Mammary epithelial cell (primary cell): ENCODE measurements at regions not wholly inside any gene's neighbourhood (a gene's known extent, or its start where the extent isn't known, plus 50 kb on each side); places are given as distances from the start of the nearest gene placed in this dataset.

Source experiments
- CTCF ChIP-seq, 2 donors: IDR thresholded peaks in 1 of 2; conservative IDR thresholded peaks in 1 of 2; 2 replicates each; pipeline ENCODE4 v1.5.1; 2011 to 2012; ENCODE audit warnings: inconsistent platforms in 2 of 2, low read length in 2 of 2, mild to moderate bottlenecking in 2 of 2, control low read depth in 1 of 2, low read depth in 1 of 2; ENCODE audit not compliant: insufficient read depth in 1 of 2; ENCODE audit errors: extremely low read depth in 1 of 2
- EZH2 ChIP-seq: IDR thresholded peaks from 2 replicates; pipeline ENCODE4 v1.6.1; 2012; ENCODE audit warnings: low read length, inconsistent platforms, borderline replicate concordance

- no peak for TF ChIP-seq CTCF (conservative IDR thresholded peaks at IDR 0.05 in 1 of 2, IDR thresholded peaks at IDR 0.05 in 1 of 2; ENCODE audit: extremely low read depth in 1 of 2, insufficient read depth in 1 of 2, low read depth in 1 of 2, low read length in 2 of 2)
- no peak for TF ChIP-seq EZH2
Measured at GRCh38 chr7:121515630-121516401, 119.7 kb upstream of the FAM3C start.
